ENCODE measurements at regions not wholly inside any gene's neighbourhood (a gene's known extent, or its start where the extent isn't known, plus 50 kb on each side); places are given as distances from the start of the nearest gene placed in this dataset.

DNA sequence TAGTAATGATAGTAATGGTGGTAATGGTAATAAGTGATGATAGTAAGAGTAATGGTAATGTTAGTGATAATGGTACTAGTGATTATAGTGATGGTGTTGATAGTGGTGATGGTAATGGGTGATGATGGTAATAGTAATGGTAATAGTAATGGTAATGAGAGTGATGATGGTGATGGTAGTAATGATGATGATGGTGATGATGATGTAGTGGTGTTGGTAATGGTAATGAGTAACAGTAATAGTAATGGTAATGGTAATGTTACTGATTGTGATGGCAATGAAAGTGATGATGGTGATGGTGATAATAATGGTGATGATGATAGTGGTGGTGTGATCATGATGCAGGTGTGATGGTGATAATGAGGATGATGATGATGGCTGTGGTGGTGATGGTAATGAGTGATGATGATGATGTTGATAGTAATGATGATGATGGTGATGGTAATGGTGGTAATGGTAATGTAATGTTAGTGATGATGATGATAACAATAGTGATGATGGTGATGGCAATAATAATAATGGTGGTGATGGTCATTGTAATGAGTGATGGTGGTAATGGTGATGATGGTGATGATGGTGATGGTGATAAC lies 235.0 kb downstream of the MATN1 start:
- Histone ChIP-seq H4K20me1 (ENCODE audit: insufficient read depth) (no peaks in the 10 kb centered on the region), H3K36me3 (ENCODE audit: insufficient read depth, low read length) (no peaks in the 10 kb centered on the region), H3K79me2 (replicated peaks; ENCODE audit: insufficient read depth, low read length) (no peaks in the 10 kb centered on the region), H3K4me3 (ENCODE audit: low read length) (no peak overlapping the region), H3F3A (ENCODE audit: insufficient read depth, low read length, poor library complexity, severe bottlenecking) (no peaks in the 10 kb centered on the region), H3K27me3 (ENCODE audit: insufficient read depth, low read depth, low read length) (no peaks in the 10 kb centered on the region), H3K27ac (ENCODE audit: low read length) (no peak overlapping the region), H3K9ac (ENCODE audit: low read length) (no peak overlapping the region), H3K4me2 (ENCODE audit: low read length) (no peak overlapping the region), H3K9me3 (ENCODE audit: low read length) (no peaks in the 10 kb centered on the region), H3K9me2 (ENCODE audit: insufficient read depth, low read length) (no peaks in the 10 kb centered on the region), H2AFZ (ENCODE audit: low read depth, low read length) (no peak overlapping the region)
- TF ChIP-seq, protein P1, sequence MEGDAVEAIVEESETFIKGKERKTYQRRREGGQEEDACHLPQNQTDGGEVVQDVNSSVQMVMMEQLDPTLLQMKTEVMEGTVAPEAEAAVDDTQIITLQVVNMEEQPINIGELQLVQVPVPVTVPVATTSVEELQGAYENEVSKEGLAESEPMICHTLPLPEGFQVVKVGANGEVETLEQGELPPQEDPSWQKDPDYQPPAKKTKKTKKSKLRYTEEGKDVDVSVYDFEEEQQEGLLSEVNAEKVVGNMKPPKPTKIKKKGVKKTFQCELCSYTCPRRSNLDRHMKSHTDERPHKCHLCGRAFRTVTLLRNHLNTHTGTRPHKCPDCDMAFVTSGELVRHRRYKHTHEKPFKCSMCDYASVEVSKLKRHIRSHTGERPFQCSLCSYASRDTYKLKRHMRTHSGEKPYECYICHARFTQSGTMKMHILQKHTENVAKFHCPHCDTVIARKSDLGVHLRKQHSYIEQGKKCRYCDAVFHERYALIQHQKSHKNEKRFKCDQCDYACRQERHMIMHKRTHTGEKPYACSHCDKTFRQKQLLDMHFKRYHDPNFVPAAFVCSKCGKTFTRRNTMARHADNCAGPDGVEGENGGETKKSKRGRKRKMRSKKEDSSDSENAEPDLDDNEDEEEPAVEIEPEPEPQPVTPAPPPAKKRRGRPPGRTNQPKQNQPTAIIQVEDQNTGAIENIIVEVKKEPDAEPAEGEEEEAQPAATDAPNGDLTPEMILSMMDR (IDR thresholded peaks at IDR 0.05; ENCODE audit: poor library complexity, severe bottlenecking) = no peak
- TF ChIP-seq EZH2 (IDR thresholded peaks at IDR 0.05; ENCODE audit: borderline replicate concordance, insufficient read depth, low read length, poor library complexity, severe bottlenecking) (no peak), EP300 (conservative IDR thresholded peaks at IDR 0.05; ENCODE audit: poor library complexity, severe bottlenecking) (no peak), TAF1 (IDR thresholded peaks at IDR 0.05; ENCODE audit: low read depth) (no peak)

DNA sequence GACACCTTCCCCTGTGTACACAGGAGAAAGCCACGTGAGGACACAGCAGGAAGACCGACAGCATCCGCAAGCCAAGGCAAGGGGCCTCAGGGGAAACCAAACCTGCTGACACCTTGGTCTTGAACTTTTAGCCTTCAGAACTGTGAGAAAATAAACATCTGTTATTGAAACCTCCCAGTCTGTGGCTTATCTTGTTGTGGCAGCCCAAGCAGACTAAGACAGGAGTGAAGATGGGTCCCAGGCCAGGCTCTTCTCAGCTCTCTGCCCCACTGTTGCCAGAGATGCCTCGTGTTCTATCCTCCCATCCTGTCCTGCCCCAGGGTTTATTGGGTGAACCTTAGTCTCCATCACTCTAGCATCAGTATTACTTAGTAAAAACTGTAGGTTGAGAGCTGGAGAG lies 236.3 kb downstream of the MATN1 start:
- no peak overlapping the region for H3K9ac ChIP-seq (ENCODE audit: low read length)
- no peaks in the 10 kb centered on the region for H3K9me2 ChIP-seq (ENCODE audit: insufficient read depth, low read length)
- no peaks in the 10 kb centered on the region for H3K27me3 ChIP-seq (ENCODE audit: insufficient read depth, low read depth, low read length)
- TF ChIP-seq TAF1 (IDR thresholded peaks at IDR 0.05; ENCODE audit: low read depth) = no peak
- no peak for TF ChIP-seq EP300 (conservative IDR thresholded peaks at IDR 0.05; ENCODE audit: poor library complexity, severe bottlenecking)
- TF ChIP-seq POLR2AphosphoS5 (IDR thresholded peaks at IDR 0.05) = no peak
- TF ChIP-seq MXI1 (conservative IDR thresholded peaks at IDR 0.05; ENCODE audit: poor library complexity, severe bottlenecking) = no peak
- no peaks in the 10 kb centered on the region for H3F3A ChIP-seq (ENCODE audit: insufficient read depth, low read length, poor library complexity, severe bottlenecking)
- no peaks in the 10 kb centered on the region for H4K20me1 ChIP-seq (ENCODE audit: insufficient read depth)
- H3K27ac ChIP-seq (ENCODE audit: low read length) = no peak overlapping the region
- no peak overlapping the region for H3K4me2 ChIP-seq (ENCODE audit: low read length)
- no peaks in the 10 kb centered on the region for H3K36me3 ChIP-seq (ENCODE audit: insufficient read depth, low read length)
- no peak overlapping the region for H3K4me3 ChIP-seq (ENCODE audit: low read length)
- no peak overlapping the region for H2AFZ ChIP-seq (ENCODE audit: low read depth, low read length)
- no peaks in the 10 kb centered on the region for H3K9me3 ChIP-seq (ENCODE audit: low read length)
- H3K79me2 ChIP-seq (replicated peaks; ENCODE audit: insufficient read depth, low read length) = no peaks in the 10 kb centered on the region

- no peak for TF ChIP-seq RAD21 (conservative IDR thresholded peaks at IDR 0.05)
- no peak for TF ChIP-seq MXI1 (conservative IDR thresholded peaks at IDR 0.05; ENCODE audit: poor library complexity, severe bottlenecking)
- TF ChIP-seq POLR2AphosphoS5 (IDR thresholded peaks at IDR 0.05) = no peak
- TF ChIP-seq EZH2 (IDR thresholded peaks at IDR 0.05; ENCODE audit: borderline replicate concordance, insufficient read depth, low read length, poor library complexity, severe bottlenecking) = no peak
- TF ChIP-seq, protein P2, sequence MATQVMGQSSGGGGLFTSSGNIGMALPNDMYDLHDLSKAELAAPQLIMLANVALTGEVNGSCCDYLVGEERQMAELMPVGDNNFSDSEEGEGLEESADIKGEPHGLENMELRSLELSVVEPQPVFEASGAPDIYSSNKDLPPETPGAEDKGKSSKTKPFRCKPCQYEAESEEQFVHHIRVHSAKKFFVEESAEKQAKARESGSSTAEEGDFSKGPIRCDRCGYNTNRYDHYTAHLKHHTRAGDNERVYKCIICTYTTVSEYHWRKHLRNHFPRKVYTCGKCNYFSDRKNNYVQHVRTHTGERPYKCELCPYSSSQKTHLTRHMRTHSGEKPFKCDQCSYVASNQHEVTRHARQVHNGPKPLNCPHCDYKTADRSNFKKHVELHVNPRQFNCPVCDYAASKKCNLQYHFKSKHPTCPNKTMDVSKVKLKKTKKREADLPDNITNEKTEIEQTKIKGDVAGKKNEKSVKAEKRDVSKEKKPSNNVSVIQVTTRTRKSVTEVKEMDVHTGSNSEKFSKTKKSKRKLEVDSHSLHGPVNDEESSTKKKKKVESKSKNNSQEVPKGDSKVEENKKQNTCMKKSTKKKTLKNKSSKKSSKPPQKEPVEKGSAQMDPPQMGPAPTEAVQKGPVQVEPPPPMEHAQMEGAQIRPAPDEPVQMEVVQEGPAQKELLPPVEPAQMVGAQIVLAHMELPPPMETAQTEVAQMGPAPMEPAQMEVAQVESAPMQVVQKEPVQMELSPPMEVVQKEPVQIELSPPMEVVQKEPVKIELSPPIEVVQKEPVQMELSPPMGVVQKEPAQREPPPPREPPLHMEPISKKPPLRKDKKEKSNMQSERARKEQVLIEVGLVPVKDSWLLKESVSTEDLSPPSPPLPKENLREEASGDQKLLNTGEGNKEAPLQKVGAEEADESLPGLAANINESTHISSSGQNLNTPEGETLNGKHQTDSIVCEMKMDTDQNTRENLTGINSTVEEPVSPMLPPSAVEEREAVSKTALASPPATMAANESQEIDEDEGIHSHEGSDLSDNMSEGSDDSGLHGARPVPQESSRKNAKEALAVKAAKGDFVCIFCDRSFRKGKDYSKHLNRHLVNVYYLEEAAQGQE (IDR thresholded peaks at IDR 0.05; ENCODE audit: borderline replicate concordance) = no peak
- TF ChIP-seq SMC3 (conservative IDR thresholded peaks at IDR 0.05; ENCODE audit: poor library complexity) = no peak
- TF ChIP-seq EP300 (conservative IDR thresholded peaks at IDR 0.05; ENCODE audit: poor library complexity, severe bottlenecking) = no peak
- no peak for TF ChIP-seq TAF1 (IDR thresholded peaks at IDR 0.05; ENCODE audit: low read depth)
- TF ChIP-seq, protein P1 (IDR thresholded peaks at IDR 0.05; ENCODE audit: poor library complexity, severe bottlenecking) = no peak
- H3K9ac ChIP-seq (ENCODE audit: low read length) = no peak overlapping the region
These were observed 238.3 kb downstream of the MATN1 start for GRCh38 chr1:30485072-30485471.

More at GRCh38 chr1:30485072-30485471, 238.3 kb downstream of the MATN1 start:
- Histone ChIP-seq H3F3A (ENCODE audit: insufficient read depth, low read length, poor library complexity, severe bottlenecking) (no peaks in the 10 kb centered on the region), H3K4me2 (ENCODE audit: low read length) (no peak overlapping the region), H3K36me3 (ENCODE audit: insufficient read depth, low read length) (no peaks in the 10 kb centered on the region), H3K4me3 (ENCODE audit: low read length) (no peak overlapping the region), H2AFZ (ENCODE audit: low read depth, low read length) (no peak overlapping the region), H3K9me3 (ENCODE audit: low read length) (no peaks in the 10 kb centered on the region), H3K79me2 (replicated peaks; ENCODE audit: insufficient read depth, low read length) (no peaks in the 10 kb centered on the region), H3K27me3 (ENCODE audit: insufficient read depth, low read depth, low read length) (no peaks in the 10 kb centered on the region), H4K20me1 (ENCODE audit: insufficient read depth) (no peaks in the 10 kb centered on the region), H3K9me2 (ENCODE audit: insufficient read depth, low read length) (no peaks in the 10 kb centered on the region), H3K27ac (ENCODE audit: low read length) (no peak overlapping the region)

Measured in neural cell (in vitro differentiated cells).